Mesothelial cell of epicardium (in vitro differentiated cells): ENCODE measurements at regions not wholly inside any gene's neighbourhood (a gene's known extent, or its start where the extent isn't known, plus 50 kb on each side); places are given as distances from the start of the nearest gene placed in this dataset.

ENCODE experiments used
- DNase-seq, 2 experiments: peaks; one replicate each; pipeline ENCODE4 v3.0.0; 2021; ENCODE audit warnings: low spot score in 2 of 2; ENCODE audit not compliant: unreplicated experiment in 2 of 2
- H3K27ac Mint-ChIP-seq: 2 replicates; pipeline ENCODE4 v1.8.0; 2021; ENCODE audit warnings: mixed read lengths
- H3K27me3 Mint-ChIP-seq: 2 replicates; pipeline ENCODE4 v1.8.0; 2021; ENCODE audit warnings: low read depth, mixed read lengths
- H3K36me3 Mint-ChIP-seq: 2 replicates; pipeline ENCODE4 v1.8.0; 2021; ENCODE audit warnings: mixed read lengths
- H3K4me1 Mint-ChIP-seq: 2 replicates; pipeline ENCODE4 v1.8.0; 2021; ENCODE audit warnings: mixed read lengths
- H3K4me3 Mint-ChIP-seq: 2 replicates; pipeline ENCODE4 v1.8.0; 2021; ENCODE audit warnings: mild to moderate bottlenecking, moderate library complexity, mixed read lengths
- H3K9me3 Mint-ChIP-seq: 2 replicates; pipeline ENCODE4 v1.8.0; 2021; ENCODE audit warnings: mixed read lengths
- TF ChIP-seq, protein P1 (sequence below): fragments of 200-600 bp; sonication (generic); IDR thresholded peaks from one replicate; pipeline ENCODE4 v1.5.0; 2021; ENCODE audit warnings: antibody characterized with exemption; ENCODE audit not compliant: unreplicated experiment

DNA sequence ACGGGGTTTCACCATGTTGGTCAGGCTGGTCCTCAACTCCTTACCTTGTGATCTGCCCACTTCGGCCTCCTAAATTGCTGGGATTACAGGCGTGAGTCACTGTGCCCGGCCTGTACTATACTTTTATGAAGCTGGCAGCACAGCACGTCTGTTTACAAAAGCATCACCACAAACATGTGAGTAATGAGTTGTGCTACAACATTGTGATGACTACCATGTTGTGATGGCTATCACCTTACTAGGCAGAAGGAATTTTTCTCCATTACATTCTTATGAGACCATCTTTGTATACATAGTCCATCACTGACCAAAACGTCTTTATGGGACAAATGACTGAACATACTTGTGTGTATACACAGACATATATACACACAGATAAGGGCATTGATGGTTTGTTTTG lies 1019.0 kb downstream of the CDH18 start:
- TF ChIP-seq, protein P1, sequence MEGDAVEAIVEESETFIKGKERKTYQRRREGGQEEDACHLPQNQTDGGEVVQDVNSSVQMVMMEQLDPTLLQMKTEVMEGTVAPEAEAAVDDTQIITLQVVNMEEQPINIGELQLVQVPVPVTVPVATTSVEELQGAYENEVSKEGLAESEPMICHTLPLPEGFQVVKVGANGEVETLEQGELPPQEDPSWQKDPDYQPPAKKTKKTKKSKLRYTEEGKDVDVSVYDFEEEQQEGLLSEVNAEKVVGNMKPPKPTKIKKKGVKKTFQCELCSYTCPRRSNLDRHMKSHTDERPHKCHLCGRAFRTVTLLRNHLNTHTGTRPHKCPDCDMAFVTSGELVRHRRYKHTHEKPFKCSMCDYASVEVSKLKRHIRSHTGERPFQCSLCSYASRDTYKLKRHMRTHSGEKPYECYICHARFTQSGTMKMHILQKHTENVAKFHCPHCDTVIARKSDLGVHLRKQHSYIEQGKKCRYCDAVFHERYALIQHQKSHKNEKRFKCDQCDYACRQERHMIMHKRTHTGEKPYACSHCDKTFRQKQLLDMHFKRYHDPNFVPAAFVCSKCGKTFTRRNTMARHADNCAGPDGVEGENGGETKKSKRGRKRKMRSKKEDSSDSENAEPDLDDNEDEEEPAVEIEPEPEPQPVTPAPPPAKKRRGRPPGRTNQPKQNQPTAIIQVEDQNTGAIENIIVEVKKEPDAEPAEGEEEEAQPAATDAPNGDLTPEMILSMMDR = no peak
- no peak for DNase-seq
- H3K9me3 Mint-ChIP-seq = no peaks in the 10 kb centered on the region
- H3K36me3 Mint-ChIP-seq = no peaks in the 10 kb centered on the region
- H3K27me3 Mint-ChIP-seq = no peaks in the 10 kb centered on the region
- no peak overlapping the region for H3K4me3 Mint-ChIP-seq
- no peaks in the 10 kb centered on the region for H3K4me1 Mint-ChIP-seq
- no peak overlapping the region for H3K27ac Mint-ChIP-seq

DNA sequence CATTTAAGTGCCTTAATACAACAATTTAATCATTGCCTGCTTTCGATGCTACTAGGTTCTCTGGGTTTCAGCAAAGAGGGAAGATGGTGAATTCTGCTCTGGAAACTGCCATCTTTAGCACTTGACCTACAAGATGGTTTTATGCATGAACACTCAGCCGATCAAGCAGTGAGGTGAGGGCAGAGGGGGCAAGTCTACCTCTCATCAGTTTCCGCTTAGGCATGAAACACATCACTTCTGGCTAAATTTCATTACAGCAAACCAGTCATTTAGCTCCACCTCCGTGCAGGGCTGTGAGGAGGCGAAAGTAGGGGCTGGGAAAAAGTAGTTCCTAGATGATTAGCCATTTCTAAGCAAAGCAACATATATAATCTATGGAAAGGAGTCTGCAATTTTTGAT lies 1018.0 kb downstream of the CDH18 start:
- H3K27ac Mint-ChIP-seq = no peak overlapping the region

DNA sequence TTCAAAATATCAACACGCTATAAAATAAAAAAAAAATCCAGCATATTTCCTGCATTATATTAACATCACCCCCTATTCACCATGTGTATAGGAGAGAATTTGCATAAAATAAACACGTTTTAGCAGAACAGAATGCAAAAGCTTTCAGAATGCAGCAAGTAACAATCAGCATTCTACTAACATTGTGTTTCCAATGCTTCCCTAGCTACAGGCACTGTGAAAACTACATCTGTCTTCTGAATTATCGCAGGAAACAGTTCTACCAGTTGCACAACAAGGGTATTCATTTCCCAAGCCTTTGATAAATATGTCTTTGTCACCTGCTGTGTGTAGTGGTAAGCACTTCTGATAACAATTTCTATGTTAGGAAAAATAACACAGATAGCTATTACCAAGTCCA lies 1015.8 kb downstream of the CDH18 start:
- Mint-ChIP-seq H3K27ac (no peak overlapping the region), H3K9me3 (peaks cover 3% of the 10 kb centered on the region), H3K36me3 (no peaks in the 10 kb centered on the region), H3K4me3 (no peak overlapping the region), H3K4me1 (no peaks in the 10 kb centered on the region), H3K27me3 (no peaks in the 10 kb centered on the region)
- TF ChIP-seq, protein P1 = no peak
- no peak for DNase-seq

More for the DNA sequence above, 1018.0 kb downstream of the CDH18 start:
- no peaks in the 10 kb centered on the region for H3K4me1 Mint-ChIP-seq
- no peak overlapping the region for H3K4me3 Mint-ChIP-seq
- no peaks in the 10 kb centered on the region for H3K9me3 Mint-ChIP-seq
- no peaks in the 10 kb centered on the region for H3K36me3 Mint-ChIP-seq
- no peak for DNase-seq
- no peaks in the 10 kb centered on the region for H3K27me3 Mint-ChIP-seq
- TF ChIP-seq, protein P1 = no peak

DNA sequence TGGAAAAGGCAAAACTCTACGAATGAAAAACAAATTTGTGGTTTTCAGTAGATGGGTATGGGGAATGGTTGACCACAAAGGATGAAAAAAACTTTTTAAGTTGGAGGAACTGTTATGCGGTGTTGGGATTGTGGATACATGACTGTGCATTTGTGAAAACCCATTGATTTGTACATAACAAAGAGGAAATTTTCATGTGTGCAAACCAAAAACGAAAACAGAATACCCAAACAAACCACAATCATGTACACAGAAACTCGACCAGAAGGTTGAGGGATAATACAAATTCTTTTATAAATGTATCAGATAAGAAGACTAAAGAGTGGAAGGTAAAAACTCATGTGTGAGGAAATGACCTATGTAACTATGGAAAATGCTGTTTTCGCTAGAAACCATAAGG lies 1012.4 kb downstream of the CDH18 start:
- TF ChIP-seq, protein P1 = no peak
- no peaks in the 10 kb centered on the region for H3K36me3 Mint-ChIP-seq
- H3K27ac Mint-ChIP-seq = no peak overlapping the region
- no peak for DNase-seq
- H3K4me1 Mint-ChIP-seq = no peaks in the 10 kb centered on the region
- no peak overlapping the region for H3K4me3 Mint-ChIP-seq
- no peaks in the 10 kb centered on the region for H3K27me3 Mint-ChIP-seq
- H3K9me3 Mint-ChIP-seq = peaks cover 15% of the 10 kb centered on the region

DNA sequence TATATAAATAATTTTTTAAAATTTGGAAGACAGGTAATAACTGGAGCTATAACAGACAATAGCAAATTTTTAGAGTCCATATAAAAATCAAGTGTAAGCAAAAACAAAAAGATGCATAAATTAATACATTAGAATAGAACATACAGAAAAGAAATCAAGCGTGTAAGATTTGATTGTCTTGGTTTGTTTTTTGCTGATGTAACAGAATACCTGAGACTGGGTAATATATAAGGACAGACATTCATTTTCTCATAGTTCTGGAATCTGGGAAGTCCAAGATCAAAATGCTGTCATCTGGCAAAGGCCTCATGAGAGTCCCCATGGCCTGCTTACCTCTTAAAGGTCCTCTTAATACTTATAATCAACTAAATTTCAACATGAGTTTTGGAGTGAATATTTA lies 1010.1 kb downstream of the CDH18 start:
- Mint-ChIP-seq H3K9me3 (peaks cover 30% of the 10 kb centered on the region), H3K27me3 (no peaks in the 10 kb centered on the region), H3K36me3 (peaks cover 9% of the 10 kb centered on the region), H3K4me3 (no peak overlapping the region), H3K4me1 (no peaks in the 10 kb centered on the region), H3K27ac (no peak overlapping the region)
- no peak for DNase-seq
- TF ChIP-seq, protein P1 = no peak

DNA sequence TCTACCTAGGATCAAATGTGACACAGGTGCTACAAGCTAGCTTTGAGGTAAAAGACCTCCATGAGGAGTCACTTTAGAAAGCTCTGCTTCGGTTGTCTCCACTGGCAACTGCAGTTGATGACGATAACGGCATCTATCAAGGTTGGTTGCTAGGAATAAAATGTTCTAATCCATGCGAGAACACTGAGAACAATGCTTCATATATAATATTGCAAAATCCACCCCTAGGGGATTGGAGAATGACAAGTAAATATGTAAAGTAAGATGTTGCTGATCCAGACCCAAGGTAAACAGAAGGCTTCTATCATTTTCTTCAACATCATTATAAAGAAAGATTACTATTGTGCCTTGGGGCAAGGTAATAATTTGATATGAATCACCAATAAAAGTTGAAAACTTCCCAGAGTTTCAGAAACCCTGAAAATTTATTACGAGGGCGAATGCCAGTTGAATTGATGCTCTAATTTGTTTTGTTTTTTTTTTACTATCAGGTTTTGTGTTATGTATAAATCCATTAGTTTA lies 1003.4 kb downstream of the CDH18 start:
- no peaks in the 10 kb centered on the region for H3K27me3 Mint-ChIP-seq

More for the DNA sequence above, 1003.4 kb downstream of the CDH18 start:
- no peak for DNase-seq
- Mint-ChIP-seq H3K9me3 (peaks cover 32% of the 10 kb centered on the region), H3K36me3 (peaks cover 14% of the 10 kb centered on the region), H3K4me1 (peaks cover 16% of the 10 kb centered on the region), H3K4me3 (no peak overlapping the region), H3K27ac (no peak overlapping the region)
- TF ChIP-seq, protein P1 = no peak
